Stomach smooth muscle (tissue), 2 donors: ENCODE measurements at regions not wholly inside any gene's neighbourhood (a gene's known extent, or its start where the extent isn't known, plus 50 kb on each side); places are given as distances from the start of the nearest gene placed in this dataset.
"Not testable (repeated sequence)": the region's sequence is repeated elsewhere in the genome, so short reads cannot be mapped to it uniquely, and the experiment has no call there.

Experiments used
- H3K27ac ChIP-seq: one replicate; pipeline ENCODE4 v1.7.0; 2013; ENCODE audit warnings: mild to moderate bottlenecking, low read length, inconsistent platforms
- H3K27me3 ChIP-seq, 2 donors: one replicate each; pipeline ENCODE4 v1.7.0; 2013; ENCODE audit warnings: low read length in 2 of 2; ENCODE audit not compliant: insufficient read depth in 2 of 2, control insufficient read depth in 1 of 2
- H3K36me3 ChIP-seq, 2 donors: one replicate each; pipeline ENCODE4 v1.7.0; 2013; ENCODE audit warnings: low read length in 2 of 2; ENCODE audit not compliant: control insufficient read depth in 2 of 2, insufficient read depth in 2 of 2
- H3K4me1 ChIP-seq: one replicate; pipeline ENCODE4 v1.7.0; 2013; ENCODE audit warnings: low read length; ENCODE audit not compliant: control insufficient read depth, insufficient read depth
- H3K4me3 ChIP-seq, 2 donors: one replicate each; pipeline ENCODE4 v1.7.0; 2013; ENCODE audit warnings: low read length in 2 of 2
- H3K9ac ChIP-seq, 2 donors: one replicate each; pipeline ENCODE4 v1.7.0; 2013; ENCODE audit warnings: low read length in 2 of 2, mild to moderate bottlenecking in 1 of 2
- H3K9me3 ChIP-seq, 2 donors: one replicate each; pipeline ENCODE4 v1.7.0; 2013; ENCODE audit warnings: low read length in 2 of 2; ENCODE audit not compliant: control insufficient read depth in 2 of 2
- donor health status: healthy.
- donor health status: Pancreatic carcinoma.

DNA sequence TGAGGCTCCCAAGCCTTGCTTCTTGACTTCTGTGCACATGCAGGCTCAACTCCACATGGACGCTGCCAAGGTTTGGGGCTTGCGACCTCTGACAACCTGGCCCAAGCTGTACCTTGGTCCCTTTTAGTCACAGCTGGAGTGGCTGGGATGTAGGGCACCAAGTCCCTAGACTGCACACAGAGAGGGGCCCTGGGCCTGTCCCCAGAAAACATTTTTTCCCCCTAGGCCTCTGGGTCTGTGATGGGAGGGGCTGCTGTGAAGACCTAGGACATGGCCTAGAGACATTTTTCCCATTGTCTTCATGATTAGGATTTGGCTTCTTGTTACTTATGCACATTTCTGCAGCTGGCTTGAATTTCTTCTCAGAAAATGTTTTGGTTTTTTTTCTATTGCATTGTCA, 430.1 kb upstream of the ZNG1F start:
- H3K4me1 ChIP-seq, H3K9ac ChIP-seq, H3K36me3 ChIP-seq, H3K27ac ChIP-seq, H3K27me3 ChIP-seq, H3K9me3 ChIP-seq, H3K4me3 ChIP-seq: not testable (repeated sequence)

DNA sequence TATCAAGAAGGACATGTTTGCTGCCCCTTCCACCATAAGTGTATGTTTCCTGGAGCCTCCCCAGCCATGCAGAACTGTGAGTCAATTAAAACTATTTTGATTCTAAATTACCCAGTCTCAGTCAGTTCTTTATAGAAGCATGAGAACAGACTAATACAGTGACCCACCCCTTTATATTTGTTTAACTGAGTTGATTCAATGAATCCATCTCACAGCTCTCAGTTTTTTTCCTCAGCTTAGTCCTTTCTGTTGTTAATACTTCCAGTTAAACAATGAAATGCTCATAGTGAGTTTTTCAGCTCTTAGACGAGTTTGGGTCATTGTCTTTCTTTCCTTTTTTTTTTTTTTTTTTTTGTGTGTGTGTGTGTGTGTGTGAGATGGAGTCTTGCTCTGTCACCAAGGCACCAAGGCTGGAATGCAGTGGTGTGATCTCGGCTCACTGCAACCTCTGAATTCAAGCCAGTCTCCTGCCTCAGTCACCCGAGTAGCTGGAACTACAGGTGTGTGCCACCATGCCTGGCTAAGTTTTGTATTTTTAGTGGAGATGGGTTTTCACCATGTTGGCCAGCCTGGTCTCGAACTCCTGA, 417.9 kb upstream of the ZNG1F start:
- H3K4me1 ChIP-seq, H3K36me3 ChIP-seq, H3K9ac ChIP-seq, H3K27me3 ChIP-seq, H3K4me3 ChIP-seq, H3K27ac ChIP-seq, H3K9me3 ChIP-seq: not testable (repeated sequence)

DNA sequence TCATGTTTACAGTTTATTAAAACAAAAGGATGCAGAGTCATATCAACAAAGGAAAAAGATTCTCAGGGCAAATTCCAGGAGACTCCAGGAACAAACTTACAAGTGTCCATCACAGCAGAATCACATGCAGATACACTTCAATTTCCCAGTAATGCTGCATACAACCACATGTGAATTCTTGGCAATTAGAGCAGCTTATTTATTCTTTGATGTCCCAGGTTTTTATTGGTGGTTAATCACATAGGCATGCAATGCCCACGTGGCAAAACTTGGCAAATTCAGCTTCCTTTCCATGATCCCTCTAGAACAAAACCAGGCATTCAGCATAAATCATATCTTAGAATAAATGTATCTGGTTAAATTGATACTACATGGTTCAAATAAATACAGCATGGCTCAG, 376.5 kb upstream of the ZNG1F start:
- not testable (repeated sequence) for H3K27ac ChIP-seq, H3K9me3 ChIP-seq, H3K36me3 ChIP-seq, H3K4me3 ChIP-seq, H3K9ac ChIP-seq, H3K27me3 ChIP-seq, H3K4me1 ChIP-seq
